ENCODE measurements at regions not wholly inside any gene's neighbourhood (a gene's known extent, or its start where the extent isn't known, plus 50 kb on each side); places are given as distances from the start of the nearest gene placed in this dataset.

- TF ChIP-seq CTCF (conservative IDR thresholded peaks at IDR 0.05 in 1 of 2, IDR thresholded peaks at IDR 0.05 in 1 of 2; ENCODE audit: extremely low read depth in 1 of 2, insufficient read depth in 1 of 2, low read depth in 1 of 2, low read length in 2 of 2) = no peak
- no peak for TF ChIP-seq EZH2 (IDR thresholded peaks at IDR 0.05; ENCODE audit: borderline replicate concordance, low read length)
These were observed 124.8 kb upstream of the NTF3 start for GRCh38 chr12:5307065-5307464.
